Psoas muscle (tissue), 7 donors: ENCODE measurements at regions not wholly inside any gene's neighbourhood (a gene's known extent, or its start where the extent isn't known, plus 50 kb on each side); places are given as distances from the start of the nearest gene placed in this dataset.

ENCODE experiments used
- ATAC-seq, 4 donors: fragments of 200-7000 bp; cut with Tn5 transposase; one replicate each; pipeline ENCODE4 v1.9.1; 2020; ENCODE audit warnings: moderate library complexity in 3 of 4, mild to moderate bottlenecking in 2 of 4
- DNase-seq, 2 donors: peaks; one replicate each; pipeline ENCODE4 v3.0.0-alpha.2; 2020
- H3K27ac ChIP-seq: fragments of 200-600 bp; one replicate; pipeline ENCODE4 v1.8.0; 2022
- H3K27me3 ChIP-seq, 3 donors: fragments of 200-600 bp in 1 of 3; one replicate each; pipeline versions ENCODE4 v1.6.1 to v1.8.0; 2013 to 2022; ENCODE audit warnings: low read length in 2 of 3, mild to moderate bottlenecking in 2 of 3, moderate library complexity in 1 of 3; ENCODE audit not compliant: insufficient read depth in 3 of 3
- H3K36me3 ChIP-seq, 2 donors: fragments of 200-600 bp in 1 of 2; one replicate each; pipeline versions ENCODE4 v1.6.1 to v1.8.0; 2013 to 2022; ENCODE audit warnings: low read depth in 1 of 2, mild to moderate bottlenecking in 1 of 2, moderate library complexity in 1 of 2; ENCODE audit not compliant: insufficient read depth in 1 of 2
- H3K4me1 ChIP-seq: fragments of 200-600 bp; one replicate; pipeline ENCODE4 v1.8.0; 2022
- H3K4me3 ChIP-seq: fragments of 200-600 bp; one replicate; pipeline ENCODE4 v1.8.0; 2022; ENCODE audit warnings: mild to moderate bottlenecking
- H3K9me3 ChIP-seq: fragments of 200-600 bp; one replicate; pipeline ENCODE4 v1.8.0; 2022
- WGBS, 3 donors: extraction: QIAGEN DNeasy Blood & Tissue Kit; methylation state at CpG; one replicate each; pipeline versions ENCODE4 v1.1.6 to v1.1.7; 2013; 5-methylcytosine and 5-hydroxymethylcytosine counted together
- intact Hi-C, 2 donors: fragments of 100-400 bp; cut with DNase I; formaldehyde crosslinking; loops; one replicate each; pipeline versions ENCODE4 v1.11.0 to v1.14.2; 2022
- TF ChIP-seq, protein P1 (sequence below): fragments of 200-600 bp; IDR thresholded peaks from one replicate; pipeline ENCODE4 v1.8.0; 2022; ENCODE audit warnings: antibody characterized with exemption
- donor health status: healthy with polysubstance abuse.
- donor health status: DM: no; HTN: no; CAD: no; lungs with moderate emphysema.
- donor health status: Bipolar disorder and iron deficiency.
- donor health status: healthy.
- donor health status: DM: yes; HTN: yes; CAD: no.
- donor health status: DM: no; HTN: no; CAD: no.
- donor health status: DM: yes; HTN: yes; CAD: no.

DNA sequence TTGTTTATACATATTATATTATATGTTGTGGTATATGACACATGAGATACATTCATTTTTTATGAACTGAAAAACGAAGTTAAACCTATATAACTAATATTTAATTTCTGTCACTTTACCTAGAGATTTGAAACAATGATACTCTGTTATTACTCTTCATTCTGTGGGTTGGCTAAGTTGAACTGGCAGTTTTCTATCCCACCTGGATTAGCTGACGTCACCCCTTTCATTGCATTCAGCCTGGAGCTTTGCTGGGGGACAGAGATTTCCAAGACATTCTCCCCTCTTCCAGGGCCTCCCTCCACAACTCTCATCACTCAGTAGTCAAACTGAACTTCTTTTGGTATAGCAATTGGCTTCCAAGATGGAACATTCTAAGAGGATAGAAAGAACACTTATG, 309.2 kb upstream of the SATB1 start:
- H3K27ac ChIP-seq = no peak overlapping the region
- no peaks in the 10 kb centered on the region for H3K27me3 ChIP-seq
- H3K36me3 ChIP-seq = no peaks in the 10 kb centered on the region
- DNase-seq = no peak
- H3K4me3 ChIP-seq = no peak overlapping the region
- no peaks in the 10 kb centered on the region for H3K9me3 ChIP-seq
- 61 to 69% (median 67%) methylated on average over 2 of the region's 2 CpGs for WGBS, 3 donors
- H3K4me1 ChIP-seq = no peaks in the 10 kb centered on the region
- TF ChIP-seq, protein P1, sequence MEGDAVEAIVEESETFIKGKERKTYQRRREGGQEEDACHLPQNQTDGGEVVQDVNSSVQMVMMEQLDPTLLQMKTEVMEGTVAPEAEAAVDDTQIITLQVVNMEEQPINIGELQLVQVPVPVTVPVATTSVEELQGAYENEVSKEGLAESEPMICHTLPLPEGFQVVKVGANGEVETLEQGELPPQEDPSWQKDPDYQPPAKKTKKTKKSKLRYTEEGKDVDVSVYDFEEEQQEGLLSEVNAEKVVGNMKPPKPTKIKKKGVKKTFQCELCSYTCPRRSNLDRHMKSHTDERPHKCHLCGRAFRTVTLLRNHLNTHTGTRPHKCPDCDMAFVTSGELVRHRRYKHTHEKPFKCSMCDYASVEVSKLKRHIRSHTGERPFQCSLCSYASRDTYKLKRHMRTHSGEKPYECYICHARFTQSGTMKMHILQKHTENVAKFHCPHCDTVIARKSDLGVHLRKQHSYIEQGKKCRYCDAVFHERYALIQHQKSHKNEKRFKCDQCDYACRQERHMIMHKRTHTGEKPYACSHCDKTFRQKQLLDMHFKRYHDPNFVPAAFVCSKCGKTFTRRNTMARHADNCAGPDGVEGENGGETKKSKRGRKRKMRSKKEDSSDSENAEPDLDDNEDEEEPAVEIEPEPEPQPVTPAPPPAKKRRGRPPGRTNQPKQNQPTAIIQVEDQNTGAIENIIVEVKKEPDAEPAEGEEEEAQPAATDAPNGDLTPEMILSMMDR = no peak
- intact Hi-C loops = no loop called here
- no peak for ATAC-seq

DNA sequence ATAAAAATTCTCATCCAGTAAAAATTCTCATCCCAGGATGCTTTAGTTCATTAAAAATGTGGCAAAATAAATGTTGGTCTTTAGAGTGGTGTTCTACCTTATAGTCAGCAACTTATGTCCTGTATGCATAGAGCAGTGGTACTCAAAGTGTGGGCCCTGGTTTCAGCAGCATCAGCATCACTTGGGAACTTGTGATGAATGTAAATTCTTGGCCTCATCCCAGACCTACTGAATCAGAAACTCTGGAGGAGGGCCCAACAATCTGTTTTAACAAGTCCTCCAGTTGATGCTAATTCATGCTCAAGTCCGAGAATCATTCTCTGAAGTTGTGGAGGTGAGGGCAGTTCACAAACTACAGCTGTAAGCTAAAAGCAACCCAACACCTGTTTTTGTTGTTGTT, 307.3 kb upstream of the SATB1 start:
- H3K36me3 ChIP-seq = no peaks in the 10 kb centered on the region
- intact Hi-C loops = no loop called here
- no peaks in the 10 kb centered on the region for H3K9me3 ChIP-seq
- no peaks in the 10 kb centered on the region for H3K27me3 ChIP-seq
- TF ChIP-seq, protein P1 = no peak
- 55 to 69% (median 62%) methylated on average over 1 of the region's 1 CpG for WGBS, 3 donors
- no peaks in the 10 kb centered on the region for H3K4me1 ChIP-seq
- DNase-seq = no peak
- H3K4me3 ChIP-seq = no peak overlapping the region
- H3K27ac ChIP-seq = no peak overlapping the region
- no peak for ATAC-seq

DNA sequence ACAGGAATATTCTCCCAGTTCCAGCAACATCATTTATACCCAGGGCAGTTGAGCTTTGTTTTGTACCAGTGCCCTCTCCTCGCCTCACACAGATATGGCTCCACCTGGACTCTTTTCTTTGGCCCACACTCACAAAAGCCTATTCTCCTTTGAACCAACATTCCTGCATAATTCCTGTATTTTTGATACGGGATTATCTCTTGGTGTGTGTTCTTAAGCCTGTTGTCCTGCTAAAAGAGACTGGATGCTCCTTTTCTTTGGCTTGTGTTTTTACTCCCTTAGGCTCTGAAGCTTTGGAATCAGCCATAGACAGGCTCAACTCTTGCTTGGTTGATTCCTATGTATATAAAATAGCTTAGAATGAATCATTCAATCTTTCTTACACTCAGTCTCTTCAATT, 305.4 kb upstream of the SATB1 start:
- WGBS, 3 donors = 62 to 69% (median 65%) methylated on average over 2 of the region's 2 CpGs
- ATAC-seq (no peak), DNase-seq (no peak)
- no peaks in the 10 kb centered on the region for H3K27me3 ChIP-seq
- H3K27ac ChIP-seq = no peak overlapping the region
- TF ChIP-seq, protein P1 = no peak
- H3K4me1 ChIP-seq = no peaks in the 10 kb centered on the region
- no peak overlapping the region for H3K4me3 ChIP-seq
- H3K36me3 ChIP-seq = no peaks in the 10 kb centered on the region
- no peaks in the 10 kb centered on the region for H3K9me3 ChIP-seq
- intact Hi-C loops = no loop called here

DNA sequence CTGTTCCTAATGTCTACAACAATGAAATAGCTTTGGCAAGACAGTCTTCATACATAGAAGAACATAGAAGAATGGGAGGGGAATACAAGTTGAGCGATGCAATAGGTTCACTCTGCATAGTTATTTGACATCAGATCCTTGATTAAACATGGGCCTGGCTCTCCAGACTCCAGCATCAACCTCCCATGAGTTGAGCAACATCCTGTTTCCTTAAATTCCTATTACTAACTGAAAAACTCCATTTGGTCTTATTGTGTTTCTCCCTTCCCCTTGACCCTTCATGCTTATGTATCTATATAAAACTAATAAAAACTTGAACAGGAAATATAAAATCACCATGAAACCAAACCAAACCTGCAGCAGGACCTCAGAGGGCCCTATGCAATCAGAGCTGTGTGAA, 304.5 kb upstream of the SATB1 start:
- Histone ChIP-seq H3K27ac (no peak overlapping the region), H3K4me3 (no peak overlapping the region), H3K36me3 (no peaks in the 10 kb centered on the region), H3K9me3 (no peaks in the 10 kb centered on the region), H3K27me3 (no peaks in the 10 kb centered on the region), H3K4me1 (no peaks in the 10 kb centered on the region)
- TF ChIP-seq, protein P1 = no peak
- no peak for DNase-seq
- 75 to 81% (median 80%) methylated on average over 1 of the region's 1 CpG for WGBS, 3 donors
- no peak for ATAC-seq
- intact Hi-C loops = no loop called here

DNA sequence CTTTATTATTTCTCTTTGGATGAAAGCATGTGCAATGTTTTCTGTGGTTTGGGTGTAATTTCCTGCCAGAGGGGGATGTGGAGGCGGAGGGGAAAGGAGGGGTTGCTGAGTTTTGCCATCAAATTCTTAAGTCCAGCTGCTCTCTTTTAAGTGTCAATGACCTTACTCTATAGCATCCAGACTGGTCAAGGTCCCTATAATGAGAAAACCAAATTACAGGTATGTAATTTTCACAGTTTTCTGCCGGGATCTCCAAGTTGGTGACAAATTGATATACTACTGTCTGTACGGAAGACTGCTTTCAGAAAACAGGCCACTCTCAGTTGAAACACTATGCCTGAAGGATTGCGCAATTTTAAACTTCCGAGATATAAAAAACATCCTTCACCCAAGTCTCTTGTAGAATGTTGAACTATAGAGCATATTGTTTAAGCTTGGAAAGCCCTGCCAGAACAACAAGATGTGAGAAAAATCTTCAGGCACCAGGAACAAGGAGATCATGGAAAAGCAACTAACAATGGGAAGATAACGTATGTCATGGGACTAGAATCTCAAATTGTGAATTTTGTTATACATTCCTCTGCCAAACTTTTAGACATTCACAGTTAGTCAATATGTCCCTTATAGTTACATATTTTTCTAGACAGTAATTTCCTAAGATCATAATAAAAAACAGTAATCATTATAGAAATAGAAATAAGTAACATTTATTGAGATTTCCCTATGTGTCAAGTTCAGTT, 300.7 kb upstream of the SATB1 start:
- H3K27me3 ChIP-seq = no peaks in the 10 kb centered on the region
- no peak overlapping the region for H3K27ac ChIP-seq
- TF ChIP-seq, protein P1 = no peak
- no peaks in the 10 kb centered on the region for H3K4me1 ChIP-seq
- no peak for DNase-seq
- no peak for ATAC-seq
- no peaks in the 10 kb centered on the region for H3K36me3 ChIP-seq
- H3K9me3 ChIP-seq = no peaks in the 10 kb centered on the region
- intact Hi-C loops = no loop called here
- H3K4me3 ChIP-seq = no peak overlapping the region
- 44 to 56% (median 45%) methylated on average over 6 of the region's 6 CpGs for WGBS, 3 donors
